K562 (cell line): ENCODE measurements at regions not wholly inside any gene's neighbourhood (a gene's known extent, or its start where the extent isn't known, plus 50 kb on each side); places are given as distances from the start of the nearest gene placed in this dataset.

Experiments used
- CHD2 ChIP-seq: IDR thresholded peaks from 2 replicates; pipeline ENCODE4 v1.6.1; 2011; ENCODE audit warnings: low read depth, low read length
- GTF2F1 ChIP-seq: IDR thresholded peaks from 2 replicates; pipeline ENCODE4 v1.6.1; 2011; ENCODE audit warnings: low read depth, low read length, improper control_type of control experiment
- HNRNPL ChIP-seq: fragments of 200-400 bp; formaldehyde crosslinking; IDR thresholded peaks from 2 replicates; pipeline ENCODE4 v1.6.1; 2017; ENCODE audit warnings: low read depth, mild to moderate bottlenecking, low read length
- MYC ChIP-seq, 2 experiments: fragments of 250-450 bp in 1 of 2; sonication (Bioruptor Pico) in 1 of 2; IDR thresholded peaks; 2 replicates each; pipeline versions ENCODE4 v1.5.1 to v1.6.1; 2012 to 2021; ENCODE audit warnings: low read depth in 2 of 2, borderline replicate concordance in 1 of 2, improper control_type of control experiment in 1 of 2, low read length in 1 of 2, mild to moderate bottlenecking in 1 of 2, moderate library complexity in 1 of 2
- POLR2AphosphoS5 ChIP-seq: IDR thresholded peaks from 2 replicates; pipeline ENCODE4 v1.6.1; 2011; ENCODE audit warnings: mild to moderate bottlenecking, low read depth, low read length, moderate library complexity; ENCODE audit not compliant: control insufficient read depth, insufficient read depth
- SMAD3 ChIP-seq: fragments of 450-650 bp; formaldehyde crosslinking; conservative IDR thresholded peaks from 2 replicates; pipeline ENCODE4 v1.4.0; 2020; ENCODE audit warnings: mild to moderate bottlenecking
- ZNF766 ChIP-seq: fragments of 200-800 bp; sonication (Bioruptor generic); conservative IDR thresholded peaks from 2 replicates; pipeline ENCODE4 v1.6.1; 2016; ENCODE audit warnings: missing genetic modification characterization, missing compliant biosample characterization
- TF ChIP-seq, protein P1 (sequence below), 3 experiments: IDR thresholded peaks in 2 of 3; conservative IDR thresholded peaks in 1 of 3; 2 replicates each; pipeline ENCODE4 v1.5.1; 2011 to 2012; ENCODE audit warnings: low read length in 3 of 3, mild to moderate bottlenecking in 3 of 3, control low read depth in 2 of 3, improper control_type of control experiment in 1 of 3, inconsistent platforms in 1 of 3, low read depth in 1 of 3, mixed read lengths in 1 of 3, moderate library complexity in 1 of 3; ENCODE audit not compliant: insufficient read depth in 2 of 3
- TF ChIP-seq, protein P2 (sequence below): fragments of 250-450 bp; sonication (Bioruptor Pico); IDR thresholded peaks from 2 replicates; pipeline ENCODE4 v1.8.0; 2022; ENCODE audit warnings: inconsistent platforms, mild to moderate bottlenecking, moderate library complexity, borderline replicate concordance

DNA sequence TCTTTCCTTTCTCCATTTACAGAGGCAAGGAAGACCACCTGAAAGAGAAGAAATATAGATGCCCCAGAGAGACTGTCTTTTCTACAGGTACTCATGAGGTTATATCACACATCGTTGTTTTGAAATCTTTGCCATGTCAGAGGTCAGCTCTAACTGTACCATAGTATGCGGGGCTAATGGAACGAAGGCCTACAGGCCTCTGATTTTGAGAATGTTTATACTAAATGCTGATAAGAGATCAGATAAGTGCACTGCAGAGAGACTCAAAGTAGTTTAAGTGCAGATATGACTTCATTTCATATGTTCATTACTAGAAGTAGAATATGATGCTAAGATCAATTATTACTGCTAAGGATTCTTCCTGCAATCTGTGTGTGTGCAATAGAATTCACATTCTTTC, 1005.0 kb downstream of the GALC start:
- TF ChIP-seq POLR2AphosphoS5: no peak
- TF ChIP-seq SMAD3 (CRISPR knock-in tag): no peak
- TF ChIP-seq, protein P1, sequence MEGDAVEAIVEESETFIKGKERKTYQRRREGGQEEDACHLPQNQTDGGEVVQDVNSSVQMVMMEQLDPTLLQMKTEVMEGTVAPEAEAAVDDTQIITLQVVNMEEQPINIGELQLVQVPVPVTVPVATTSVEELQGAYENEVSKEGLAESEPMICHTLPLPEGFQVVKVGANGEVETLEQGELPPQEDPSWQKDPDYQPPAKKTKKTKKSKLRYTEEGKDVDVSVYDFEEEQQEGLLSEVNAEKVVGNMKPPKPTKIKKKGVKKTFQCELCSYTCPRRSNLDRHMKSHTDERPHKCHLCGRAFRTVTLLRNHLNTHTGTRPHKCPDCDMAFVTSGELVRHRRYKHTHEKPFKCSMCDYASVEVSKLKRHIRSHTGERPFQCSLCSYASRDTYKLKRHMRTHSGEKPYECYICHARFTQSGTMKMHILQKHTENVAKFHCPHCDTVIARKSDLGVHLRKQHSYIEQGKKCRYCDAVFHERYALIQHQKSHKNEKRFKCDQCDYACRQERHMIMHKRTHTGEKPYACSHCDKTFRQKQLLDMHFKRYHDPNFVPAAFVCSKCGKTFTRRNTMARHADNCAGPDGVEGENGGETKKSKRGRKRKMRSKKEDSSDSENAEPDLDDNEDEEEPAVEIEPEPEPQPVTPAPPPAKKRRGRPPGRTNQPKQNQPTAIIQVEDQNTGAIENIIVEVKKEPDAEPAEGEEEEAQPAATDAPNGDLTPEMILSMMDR (IDR thresholded peaks at IDR 0.05 in 2 of 3, conservative IDR thresholded peaks at IDR 0.05 in 1 of 3; ENCODE audit: insufficient read depth in 2 of 3, low read depth in 1 of 3, low read length in 3 of 3): no peak
- no peak for TF ChIP-seq ZNF766 (CRISPR knock-in tag)
- no peak for TF ChIP-seq CHD2
- no peak for TF ChIP-seq HNRNPL
- TF ChIP-seq, protein P2, sequence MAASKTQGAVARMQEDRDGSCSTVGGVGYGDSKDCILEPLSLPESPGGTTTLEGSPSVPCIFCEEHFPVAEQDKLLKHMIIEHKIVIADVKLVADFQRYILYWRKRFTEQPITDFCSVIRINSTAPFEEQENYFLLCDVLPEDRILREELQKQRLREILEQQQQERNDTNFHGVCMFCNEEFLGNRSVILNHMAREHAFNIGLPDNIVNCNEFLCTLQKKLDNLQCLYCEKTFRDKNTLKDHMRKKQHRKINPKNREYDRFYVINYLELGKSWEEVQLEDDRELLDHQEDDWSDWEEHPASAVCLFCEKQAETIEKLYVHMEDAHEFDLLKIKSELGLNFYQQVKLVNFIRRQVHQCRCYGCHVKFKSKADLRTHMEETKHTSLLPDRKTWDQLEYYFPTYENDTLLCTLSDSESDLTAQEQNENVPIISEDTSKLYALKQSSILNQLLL (CRISPR knock-in tag): no peak
- TF ChIP-seq GTF2F1: no peak
- TF ChIP-seq MYC (IDR thresholded peaks at IDR 0.05; ENCODE audit: low read depth, low read length): no peak
- no peak for TF ChIP-seq MYC (CRISPR knock-in tag; IDR thresholded peaks at IDR 0.05; ENCODE audit: borderline replicate concordance, low read depth)
